Stomach smooth muscle (tissue), 2 donors: ENCODE measurements at regions not wholly inside any gene's neighbourhood (a gene's known extent, or its start where the extent isn't known, plus 50 kb on each side); places are given as distances from the start of the nearest gene placed in this dataset.
"Not testable (repeated sequence)": the region's sequence is repeated elsewhere in the genome, so short reads cannot be mapped to it uniquely, and the experiment has no call there.

Experiments used
- H3K27ac ChIP-seq: one replicate; pipeline ENCODE4 v1.7.0; 2013; ENCODE audit warnings: mild to moderate bottlenecking, low read length, inconsistent platforms
- H3K27me3 ChIP-seq, 2 donors: one replicate each; pipeline ENCODE4 v1.7.0; 2013; ENCODE audit warnings: low read length in 2 of 2; ENCODE audit not compliant: insufficient read depth in 2 of 2, control insufficient read depth in 1 of 2
- H3K36me3 ChIP-seq, 2 donors: one replicate each; pipeline ENCODE4 v1.7.0; 2013; ENCODE audit warnings: low read length in 2 of 2; ENCODE audit not compliant: control insufficient read depth in 2 of 2, insufficient read depth in 2 of 2
- H3K4me1 ChIP-seq: one replicate; pipeline ENCODE4 v1.7.0; 2013; ENCODE audit warnings: low read length; ENCODE audit not compliant: control insufficient read depth, insufficient read depth
- H3K4me3 ChIP-seq, 2 donors: one replicate each; pipeline ENCODE4 v1.7.0; 2013; ENCODE audit warnings: low read length in 2 of 2
- H3K9ac ChIP-seq, 2 donors: one replicate each; pipeline ENCODE4 v1.7.0; 2013; ENCODE audit warnings: low read length in 2 of 2, mild to moderate bottlenecking in 1 of 2
- H3K9me3 ChIP-seq, 2 donors: one replicate each; pipeline ENCODE4 v1.7.0; 2013; ENCODE audit warnings: low read length in 2 of 2; ENCODE audit not compliant: control insufficient read depth in 2 of 2
- donor health status: healthy.
- donor health status: Pancreatic carcinoma.

GRCh38 chr5:177941386-177941785, 54.7 kb downstream of the PROP1 start:
- not testable (repeated sequence) for H3K9me3 ChIP-seq, H3K27me3 ChIP-seq, H3K27ac ChIP-seq, H3K36me3 ChIP-seq, H3K9ac ChIP-seq, H3K4me1 ChIP-seq, H3K4me3 ChIP-seq

GRCh38 chr5:177939246-177940171, 56.5 kb downstream of the PROP1 start:
- not testable (repeated sequence) for H3K4me3 ChIP-seq, H3K36me3 ChIP-seq, H3K27ac ChIP-seq, H3K27me3 ChIP-seq, H3K4me1 ChIP-seq, H3K9ac ChIP-seq, H3K9me3 ChIP-seq

- not testable (repeated sequence) for H3K9me3 ChIP-seq, H3K27me3 ChIP-seq, H3K27ac ChIP-seq, H3K4me1 ChIP-seq, H3K36me3 ChIP-seq, H3K4me3 ChIP-seq, H3K9ac ChIP-seq
Measured at GRCh38 chr5:177938767-177939166, 57.3 kb downstream of the PROP1 start.

GRCh38 chr5:177934233-177934632, 61.8 kb downstream of the PROP1 start:
- not testable (repeated sequence) for H3K9ac ChIP-seq, H3K27ac ChIP-seq, H3K27me3 ChIP-seq, H3K4me1 ChIP-seq, H3K36me3 ChIP-seq, H3K9me3 ChIP-seq, H3K4me3 ChIP-seq

- not testable (repeated sequence) for H3K36me3 ChIP-seq, H3K4me1 ChIP-seq, H3K27me3 ChIP-seq, H3K9ac ChIP-seq, H3K9me3 ChIP-seq, H3K27ac ChIP-seq, H3K4me3 ChIP-seq
Measured at GRCh38 chr5:177930269-177931022, 65.6 kb downstream of the PROP1 start.

GRCh38 chr5:177929618-177930017, 66.4 kb downstream of the PROP1 start:
- H3K4me3 ChIP-seq, H3K36me3 ChIP-seq, H3K27ac ChIP-seq, H3K27me3 ChIP-seq, H3K4me1 ChIP-seq, H3K9ac ChIP-seq, H3K9me3 ChIP-seq: not testable (repeated sequence)

GRCh38 chr5:177927500-177927899, 68.5 kb downstream of the PROP1 start:
- H3K9me3 ChIP-seq, H3K36me3 ChIP-seq, H3K27me3 ChIP-seq, H3K4me1 ChIP-seq, H3K9ac ChIP-seq, H3K4me3 ChIP-seq, H3K27ac ChIP-seq: not testable (repeated sequence)

GRCh38 chr5:177924577-177924976, 71.5 kb downstream of the PROP1 start:
- not testable (repeated sequence) for H3K27ac ChIP-seq, H3K4me1 ChIP-seq, H3K27me3 ChIP-seq, H3K4me3 ChIP-seq, H3K9ac ChIP-seq, H3K9me3 ChIP-seq, H3K36me3 ChIP-seq

- not testable (repeated sequence) for H3K9ac ChIP-seq, H3K36me3 ChIP-seq, H3K27ac ChIP-seq, H3K4me3 ChIP-seq, H3K9me3 ChIP-seq, H3K4me1 ChIP-seq, H3K27me3 ChIP-seq
Measured at GRCh38 chr5:177923837-177924236, 72.2 kb downstream of the PROP1 start.

GRCh38 chr5:177923189-177923588, 72.9 kb downstream of the PROP1 start:
- H3K27ac ChIP-seq, H3K4me3 ChIP-seq, H3K9ac ChIP-seq, H3K36me3 ChIP-seq, H3K9me3 ChIP-seq, H3K27me3 ChIP-seq, H3K4me1 ChIP-seq: not testable (repeated sequence)

- H3K9ac ChIP-seq, H3K4me1 ChIP-seq, H3K4me3 ChIP-seq, H3K27me3 ChIP-seq, H3K9me3 ChIP-seq, H3K36me3 ChIP-seq, H3K27ac ChIP-seq: not testable (repeated sequence)
Measured at GRCh38 chr5:177909261-177909660, 86.8 kb downstream of the PROP1 start.
